Suppressor macrophage treated with lipopolysaccharide for 1 hour (primary cell): ENCODE measurements at regions not wholly inside any gene's neighbourhood (a gene's known extent, or its start where the extent isn't known, plus 50 kb on each side); places are given as distances from the start of the nearest gene placed in this dataset.
A peak's percentile ranks its signal among the peaks of the same experiment; 100 is the strongest.

ENCODE experiments used
- DNase-seq, 3 donors: peaks; one replicate each; pipeline ENCODE4 v3.0.0-alpha.2; 2020 to 2022

DNA sequence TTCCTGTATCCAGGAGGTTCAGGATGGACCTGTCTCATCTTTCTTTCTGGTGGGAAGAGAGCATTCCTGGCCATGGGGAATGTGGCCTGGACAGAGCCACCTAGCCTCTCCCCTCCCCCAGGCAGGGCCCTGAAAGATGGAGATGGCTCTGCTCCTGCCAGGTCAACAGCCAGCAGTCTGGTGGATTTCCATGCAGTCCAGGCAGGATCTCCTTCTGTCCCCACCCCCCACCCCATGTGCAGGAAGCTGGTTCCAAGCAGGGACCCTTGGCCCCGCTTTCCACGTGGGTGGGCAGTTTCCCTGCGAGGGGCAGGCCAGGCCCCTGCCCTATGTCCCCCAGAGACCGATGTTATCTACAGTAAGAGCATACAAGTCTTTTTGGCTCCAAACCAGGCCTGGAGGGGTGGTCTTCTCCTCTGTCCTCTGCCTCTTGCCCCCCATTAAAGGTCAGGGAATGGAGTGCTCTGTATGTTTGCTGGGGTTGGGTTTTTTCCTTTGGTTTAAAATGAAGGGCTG is 240.5 kb downstream of the SEC14L1 start:
- DNase-seq: no peak

DNA sequence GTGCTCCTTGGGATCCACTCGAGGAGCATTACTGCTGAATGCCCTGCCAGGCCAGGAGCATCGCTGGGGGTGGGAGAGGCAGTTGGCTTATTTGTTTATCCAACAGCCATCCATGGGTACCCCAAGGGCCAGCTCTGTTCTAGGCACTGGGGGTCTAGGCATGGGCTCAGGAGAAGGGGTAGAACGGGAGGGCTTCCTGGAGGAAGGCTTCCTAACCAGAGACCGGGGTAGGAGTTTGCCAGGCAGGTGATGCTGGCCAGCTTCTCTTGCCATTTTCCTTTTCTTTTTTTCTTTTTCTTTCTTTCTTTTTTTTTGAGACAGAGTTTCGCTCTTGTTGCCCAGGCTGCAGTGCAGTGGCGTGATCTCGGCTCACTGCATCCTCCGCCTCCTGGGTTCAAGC is 241.0 kb downstream of the SEC14L1 start:
- DNase-seq: no peak

GRCh38 chr17:77382356-77382911 is 241.7 kb downstream of the SEC14L1 start:
- no peak for DNase-seq

- no peak for DNase-seq
Measured at GRCh38 chr17:77382966-77383612, 242.3 kb downstream of the SEC14L1 start.

- DNase-seq: no peak
Measured at GRCh38 chr17:77383613-77384608, 243.1 kb downstream of the SEC14L1 start.

DNA sequence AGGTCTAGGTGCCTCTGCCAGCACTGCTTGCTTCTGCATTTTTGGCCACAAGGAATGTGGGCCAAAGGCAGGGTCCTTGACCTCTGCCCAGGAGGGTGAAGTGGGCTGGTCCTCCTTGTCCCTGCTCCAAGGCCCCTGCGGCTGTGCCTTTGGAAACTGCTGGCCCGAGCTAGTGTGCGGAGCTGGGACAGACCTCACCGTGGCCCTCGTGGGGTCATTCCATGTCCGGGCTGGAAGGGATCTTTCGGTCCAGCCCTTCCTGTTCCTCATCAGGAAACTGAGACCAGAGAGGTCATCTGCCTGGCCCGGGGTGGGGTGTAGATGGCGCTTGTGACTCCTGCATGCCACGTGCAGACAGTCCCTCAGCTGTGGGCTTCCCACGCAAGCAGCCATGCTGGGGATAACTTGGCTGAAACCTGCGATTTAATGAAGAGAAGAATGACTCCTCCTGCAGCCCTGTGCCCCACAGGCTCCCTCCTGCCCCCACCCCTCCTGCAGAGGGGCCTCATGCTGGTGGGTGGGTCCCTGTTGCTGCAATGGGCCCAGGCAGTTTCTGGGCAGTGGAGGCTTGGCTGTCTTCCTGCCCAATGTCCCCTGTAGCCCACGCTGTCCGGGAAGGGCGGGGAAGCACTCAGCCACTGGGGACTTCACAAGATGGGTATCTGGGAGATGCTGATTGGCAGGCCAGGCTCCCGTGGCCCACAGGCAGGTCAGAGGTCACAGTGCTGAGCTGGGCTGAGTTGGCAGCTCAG is 245.2 kb downstream of the SEC14L1 start:
- DNase-seq: no peak

DNA sequence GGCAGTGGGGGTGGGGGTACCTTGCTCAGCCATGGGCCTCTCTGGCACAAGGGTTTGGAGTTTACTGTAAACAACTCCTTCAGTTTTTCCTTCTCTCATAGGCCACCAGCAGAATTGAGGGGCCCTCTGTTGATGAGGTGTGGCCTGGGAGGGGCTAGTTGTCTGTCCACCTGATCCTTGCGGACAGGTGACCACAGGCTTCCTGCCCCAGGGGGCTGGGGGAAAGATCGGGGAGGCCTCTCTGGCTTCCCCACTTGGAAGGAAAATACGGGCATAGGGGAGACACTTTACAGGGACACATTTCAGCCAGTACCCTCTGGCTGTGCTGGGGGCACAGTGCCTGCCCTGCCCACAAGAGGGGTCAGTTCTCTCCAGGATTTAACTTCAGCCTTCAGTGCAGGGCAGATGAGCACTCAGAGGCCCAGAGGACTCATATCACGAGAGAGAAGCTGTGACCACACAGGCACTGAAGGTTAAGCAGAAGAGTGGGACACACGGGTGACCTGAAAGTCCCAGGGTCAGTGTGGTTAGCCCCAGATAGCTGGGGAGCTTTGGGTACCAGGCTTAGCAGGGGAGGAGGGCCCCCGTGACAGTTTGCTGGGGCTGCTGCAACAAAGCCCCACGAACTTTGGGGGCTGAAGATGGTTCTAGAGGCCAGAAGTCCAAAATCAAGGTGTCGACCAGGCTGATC is 245.9 kb downstream of the SEC14L1 start:
- DNase-seq: no peak

- peak in 1 of 3 donors; percentile 48 for DNase-seq
Measured at GRCh38 chr17:77387891-77388290, 247.1 kb downstream of the SEC14L1 start.

GRCh38 chr17:77388384-77389306 is 247.9 kb downstream of the SEC14L1 start:
- DNase-seq: no peak

DNA sequence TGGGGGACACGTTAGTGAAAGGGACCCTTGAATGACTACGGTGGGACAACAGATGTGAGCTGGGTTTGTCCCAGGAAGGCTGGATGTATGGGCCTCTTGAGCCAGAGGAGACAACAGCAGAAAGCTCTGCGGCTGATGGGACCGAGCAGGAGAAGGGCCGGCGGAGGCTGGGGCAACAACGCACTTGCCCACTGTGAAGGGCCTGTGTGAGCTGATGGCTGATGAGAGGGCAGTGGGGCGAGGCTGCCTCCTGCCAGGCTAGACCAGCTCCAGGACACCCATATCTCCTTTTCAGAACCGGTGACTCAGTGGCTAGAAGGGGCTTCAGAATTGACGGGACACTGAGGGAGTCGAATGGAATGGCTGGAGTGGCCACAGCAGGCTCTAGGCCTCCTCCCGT is 250.1 kb downstream of the SEC14L1 start:
- DNase-seq: no peak

- no peak for DNase-seq
Measured at GRCh38 chr17:77391668-77392375, 251.1 kb downstream of the SEC14L1 start.

DNA sequence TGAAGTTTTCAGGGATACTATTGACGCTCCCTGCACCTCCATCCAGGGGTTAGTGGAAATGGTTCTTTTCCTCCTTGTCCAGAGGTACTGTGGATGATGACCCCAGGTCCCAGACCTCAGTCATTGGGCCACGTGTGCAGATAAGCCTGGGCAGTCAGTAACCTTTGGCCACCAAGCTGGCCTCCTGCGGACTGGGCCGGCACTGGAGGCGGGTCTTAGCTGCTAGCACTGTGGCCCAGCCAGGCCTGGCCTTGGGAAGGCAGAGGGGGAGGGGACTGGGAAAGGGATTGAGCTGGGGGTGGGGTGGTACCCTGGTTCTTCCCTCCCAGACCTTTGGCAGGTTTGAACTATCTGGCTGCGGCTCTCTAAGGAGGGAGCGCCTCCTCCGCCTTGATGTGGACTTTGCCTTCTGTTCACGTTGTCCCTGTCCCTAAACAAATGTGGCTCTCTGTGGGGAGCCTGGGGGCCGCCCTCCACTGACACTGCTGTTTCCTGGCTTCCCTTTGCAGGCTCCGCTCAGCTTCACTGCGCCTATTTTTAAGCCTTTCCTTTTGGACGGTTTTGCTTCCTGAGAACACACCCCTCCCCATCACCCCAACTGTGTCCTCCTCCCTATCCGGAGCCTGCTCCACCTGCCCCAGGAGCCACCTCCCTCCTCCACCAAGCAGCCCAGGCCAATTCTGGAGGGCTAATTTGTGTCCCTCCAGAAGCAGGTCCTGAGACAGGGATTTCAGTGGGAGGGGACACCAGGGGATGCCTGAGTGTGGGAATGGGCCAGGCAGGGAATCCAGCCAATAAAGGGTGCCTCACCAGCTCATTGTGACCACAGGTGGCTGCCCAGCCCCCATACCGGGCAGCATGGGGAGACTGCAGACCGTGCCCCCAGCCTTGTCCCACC is 251.9 kb downstream of the SEC14L1 start:
- DNase-seq: no peak

GRCh38 chr17:77393274-77393600 is 252.5 kb downstream of the SEC14L1 start:
- no peak for DNase-seq

GRCh38 chr17:77393867-77394539 is 253.2 kb downstream of the SEC14L1 start:
- no peak for DNase-seq

GRCh38 chr17:77394540-77395295 is 253.9 kb downstream of the SEC14L1 start:
- DNase-seq: no peak

- no peak for DNase-seq
Measured at GRCh38 chr17:77395501-77396048, 254.8 kb downstream of the SEC14L1 start.

DNA sequence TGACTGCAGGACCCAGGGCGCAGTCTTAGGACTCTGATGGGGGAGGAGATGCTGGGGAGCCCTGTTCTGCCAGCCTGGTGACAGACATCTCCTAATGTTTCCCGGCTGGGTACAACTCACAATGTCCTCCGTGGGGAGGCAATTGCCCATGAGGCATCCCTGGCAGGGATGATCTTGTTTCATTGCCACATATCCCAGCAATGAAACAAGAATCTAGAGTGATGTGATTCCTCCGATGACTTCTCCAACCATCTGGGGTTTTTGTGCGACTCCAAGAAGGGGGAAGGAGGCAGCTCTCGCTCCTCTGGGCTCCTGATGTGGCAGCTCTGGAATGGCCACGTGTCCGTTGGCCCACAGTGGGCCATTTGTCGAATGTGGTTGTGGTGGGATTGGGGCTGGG is 255.8 kb downstream of the SEC14L1 start:
- no peak for DNase-seq

DNA sequence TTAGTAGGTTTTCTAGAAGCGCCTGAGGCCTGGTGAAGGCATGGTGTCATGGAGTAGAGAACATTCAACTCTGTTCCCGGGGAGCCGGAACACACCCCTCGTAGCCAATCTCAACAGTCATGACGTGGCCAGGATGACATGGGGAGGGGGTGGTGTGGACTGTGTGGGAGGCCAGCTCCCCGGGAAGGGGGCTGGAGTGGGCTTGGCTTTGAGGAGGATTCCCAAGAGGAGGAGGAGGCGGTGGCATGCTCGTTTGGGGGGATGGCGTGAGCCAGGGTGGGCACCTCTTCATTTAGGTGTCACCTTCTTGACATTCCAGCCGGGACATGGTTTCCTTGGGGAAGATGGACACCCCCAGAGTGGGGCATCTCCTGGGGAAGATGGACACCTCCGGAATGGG is 257.5 kb downstream of the SEC14L1 start:
- no peak for DNase-seq
